Ovary (tissue), 3 donors: ENCODE measurements at regions not wholly inside any gene's neighbourhood (a gene's known extent, or its start where the extent isn't known, plus 50 kb on each side); places are given as distances from the start of the nearest gene placed in this dataset.

ENCODE experiments used
- CTCF ChIP-seq, 3 donors: fragments of 450-650 bp in 2 of 3; fragments of 200-600 bp in 1 of 3; IDR thresholded peaks; one replicate each; pipeline versions ENCODE4 v1.5.1 to v1.8.0; 2016 to 2022; ENCODE audit warnings: antibody characterized with exemption in 3 of 3, mild to moderate bottlenecking in 1 of 3
- POLR2A ChIP-seq: fragments of 450-650 bp; IDR thresholded peaks from one replicate; pipeline ENCODE4 v1.6.1; 2017; ENCODE audit warnings: antibody characterized with exemption, mild to moderate bottlenecking, moderate library complexity
- donor health status: DM: no; HTN: no; CAD: no.

- no peak for TF ChIP-seq CTCF (IDR thresholded peaks at IDR 0.05)
- TF ChIP-seq POLR2A: no peak
Measured at GRCh38 chr21:31509194-31510017, 150.1 kb upstream of the SOD1 start.
